ENCODE measurements at regions not wholly inside any gene's neighbourhood (a gene's known extent, or its start where the extent isn't known, plus 50 kb on each side); places are given as distances from the start of the nearest gene placed in this dataset.
A peak's percentile ranks its signal among the peaks of the same experiment; 100 is the strongest.
"Not testable (repeated sequence)": the region's sequence is repeated elsewhere in the genome, so short reads cannot be mapped to it uniquely, and the experiment has no call there.

DNA sequence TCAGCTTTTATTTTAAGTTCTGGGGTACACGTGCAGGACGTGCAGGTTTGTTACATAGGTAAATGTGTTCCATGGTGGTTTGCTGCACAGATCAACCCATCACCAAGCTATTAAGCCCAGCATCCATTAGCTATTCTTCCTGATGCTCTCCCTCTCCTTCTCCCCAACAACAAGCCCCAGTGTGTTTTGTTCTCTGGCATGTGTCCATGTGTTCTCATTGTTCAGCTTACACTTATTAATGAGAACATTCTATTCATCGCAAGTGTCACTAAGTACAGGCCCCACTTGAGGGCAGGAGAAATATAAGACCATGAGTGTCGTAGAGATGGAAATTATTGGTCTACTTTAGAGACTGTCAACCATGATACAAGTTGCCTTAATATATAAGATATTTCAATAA is 615.1 kb downstream of the CDH8 start:
- DNase-seq = no peak

DNA sequence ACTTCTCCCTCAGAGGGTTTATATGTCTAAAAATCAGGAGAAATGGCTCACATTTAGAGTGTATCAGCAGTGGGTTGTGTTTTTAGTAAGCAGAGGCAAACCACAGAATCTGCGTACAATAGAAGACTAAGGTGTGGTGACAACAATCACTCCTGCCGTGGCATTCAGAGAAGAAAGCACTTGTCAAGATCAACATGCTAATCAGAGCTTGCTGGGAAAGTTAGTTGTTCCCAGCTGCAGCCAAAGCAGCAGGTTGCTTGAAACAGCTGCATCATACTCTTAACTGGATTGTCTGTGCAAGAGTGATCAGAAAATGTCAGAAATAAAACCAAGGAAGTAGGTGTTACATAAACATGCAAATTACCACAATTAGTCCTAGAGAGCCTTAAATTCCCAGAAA is 616.4 kb downstream of the CDH8 start:
- no peak for DNase-seq

DNA sequence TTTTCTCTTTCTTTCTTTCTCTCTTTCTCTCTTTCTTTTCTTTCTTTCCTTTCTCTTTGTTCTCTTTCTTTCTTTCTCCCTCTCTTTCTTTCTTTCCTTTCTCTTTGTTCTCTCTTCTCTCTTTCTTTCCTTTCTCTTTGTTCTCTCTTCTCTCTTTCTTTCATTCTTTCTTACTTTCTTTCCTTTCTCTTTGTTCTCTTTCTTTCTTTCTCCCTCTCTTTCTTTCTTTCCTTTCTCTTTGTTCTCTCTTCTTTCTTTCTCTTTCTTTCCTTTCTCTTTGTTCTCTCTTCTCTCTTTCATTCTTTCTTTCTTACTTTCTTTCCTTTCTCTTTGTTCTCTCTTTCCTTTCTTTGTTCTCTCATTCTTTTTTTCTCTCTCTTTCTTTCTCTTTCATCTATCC is 617.4 kb downstream of the CDH8 start:
- DNase-seq = not testable (repeated sequence)

GRCh38 chr16:61415126-61415525 is 621.1 kb downstream of the CDH8 start:
- no peak for DNase-seq

GRCh38 chr16:61413021-61413420 is 623.2 kb downstream of the CDH8 start:
- peak; percentile 58 for DNase-seq

- no peak for DNase-seq
Measured at GRCh38 chr16:61412562-61412961, 623.7 kb downstream of the CDH8 start.

DNA sequence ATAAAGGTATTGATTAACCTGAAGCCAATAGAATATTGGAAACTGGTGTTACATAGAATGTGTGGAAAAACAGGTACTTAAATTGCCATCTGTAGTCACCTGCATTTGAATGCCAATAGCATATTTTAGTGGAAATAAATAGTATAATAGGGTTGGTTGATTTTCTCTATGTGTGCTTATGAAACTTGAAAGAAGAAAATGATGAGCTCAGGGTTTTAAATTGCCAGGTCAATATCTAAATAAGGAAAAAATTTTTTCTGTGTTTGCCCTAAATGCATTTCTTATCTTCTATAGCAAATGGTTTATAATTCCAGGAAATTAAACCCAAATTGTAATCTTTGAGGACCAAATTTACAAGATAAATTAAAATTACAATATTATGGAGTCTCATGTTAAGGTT is 626.6 kb downstream of the CDH8 start:
- DNase-seq = no peak

GRCh38 chr16:61403386-61403785 is 632.9 kb downstream of the CDH8 start:
- DNase-seq = no peak

- no peak for DNase-seq
Measured at GRCh38 chr16:61391896-61392295, 644.3 kb downstream of the CDH8 start.

DNA sequence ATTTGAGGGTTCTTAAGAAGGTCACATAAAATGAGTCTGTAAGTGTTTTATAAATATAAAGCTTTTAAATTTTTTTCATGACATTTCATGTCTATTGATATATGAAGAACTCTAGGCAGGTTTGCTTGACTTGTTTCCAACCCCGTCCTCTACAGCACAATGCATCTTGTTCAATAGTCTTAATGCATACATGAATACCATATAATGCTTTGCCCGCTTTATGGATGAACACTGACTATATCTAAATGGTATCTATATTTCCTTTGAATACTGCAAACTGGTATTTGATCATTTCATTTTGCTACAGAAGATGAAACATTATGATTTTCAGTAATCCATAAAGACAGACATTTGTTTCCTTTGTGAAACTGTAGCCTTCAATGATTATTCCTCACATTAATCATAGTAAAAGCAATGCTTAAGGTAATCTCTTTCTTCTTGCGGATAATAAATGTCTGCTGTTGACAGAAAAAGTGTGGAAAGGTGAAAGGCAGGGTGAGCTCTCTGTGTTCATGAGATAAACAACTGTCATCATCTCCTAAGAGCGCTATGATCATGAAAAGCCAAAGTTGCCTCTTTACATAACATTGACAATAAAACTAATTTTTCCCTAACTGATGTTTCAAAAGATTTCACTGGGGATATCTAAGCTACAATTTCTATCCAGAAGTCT is 645.1 kb downstream of the CDH8 start:
- DNase-seq = no peak

- no peak for DNase-seq
Measured at GRCh38 chr16:61385392-61386071, 650.7 kb downstream of the CDH8 start.

GRCh38 chr16:61382435-61382834 is 653.8 kb downstream of the CDH8 start:
- no peak for DNase-seq

- no peak for DNase-seq
Measured at GRCh38 chr16:61379311-61379710, 656.9 kb downstream of the CDH8 start.

DNA sequence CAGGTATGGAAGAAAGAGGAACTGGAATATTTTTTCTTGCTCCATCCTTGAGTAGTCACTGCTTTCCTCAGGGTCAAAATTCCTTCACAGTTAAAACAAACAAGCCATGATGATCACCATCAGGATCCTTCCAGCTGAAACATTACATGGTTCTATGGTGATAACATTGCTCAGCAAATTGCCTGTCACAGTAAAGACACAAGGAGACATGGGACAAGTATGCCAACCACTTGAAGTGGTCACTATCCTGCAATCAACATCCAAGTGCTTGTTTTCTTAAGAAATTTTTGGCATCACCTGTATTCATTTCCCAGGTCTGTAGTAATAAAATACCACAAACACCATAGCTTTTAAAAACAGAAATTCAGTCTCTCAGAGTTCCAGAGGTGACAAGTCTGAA is 662.2 kb downstream of the CDH8 start:
- DNase-seq = no peak

DNA sequence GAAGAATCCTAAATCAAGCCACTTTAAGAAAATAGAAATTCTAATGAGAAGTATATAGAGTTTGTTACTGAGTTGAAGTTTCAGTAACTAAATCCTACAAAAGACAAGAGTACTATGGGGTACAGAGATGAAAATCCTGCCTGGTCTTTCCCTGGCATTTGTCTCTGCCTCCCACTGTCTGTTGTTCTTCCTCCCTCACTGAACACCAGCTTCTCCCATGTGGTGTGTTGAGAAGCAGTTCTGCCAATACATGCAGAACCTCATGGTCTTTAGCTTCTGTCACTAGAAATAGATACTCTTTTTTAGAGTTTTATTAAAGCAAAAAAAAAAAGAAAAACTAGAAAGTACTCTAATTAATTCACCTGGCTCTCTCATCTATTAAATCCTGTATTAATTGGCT is 664.4 kb downstream of the CDH8 start:
- DNase-seq = no peak

- DNase-seq = no peak
Measured at GRCh38 chr16:61371388-61371787, 664.9 kb downstream of the CDH8 start.

DNA sequence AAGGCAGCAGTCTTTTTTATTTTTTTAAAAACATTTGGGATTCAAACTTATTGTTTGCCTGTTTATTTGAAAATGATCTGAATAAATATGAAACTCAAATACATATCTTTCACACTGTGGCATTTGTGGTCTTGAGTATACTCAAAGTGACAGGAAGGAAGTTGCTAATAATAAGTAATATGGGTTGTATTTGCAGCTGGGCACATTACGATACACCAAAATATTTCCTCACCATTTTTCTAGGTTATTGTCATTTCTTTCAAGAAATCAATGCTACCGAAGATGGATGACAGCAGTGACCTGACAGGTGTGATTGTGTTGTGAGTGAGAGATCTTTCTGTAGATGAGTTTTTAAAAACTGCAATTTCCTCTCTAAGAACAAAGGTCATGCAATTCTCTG is 665.7 kb downstream of the CDH8 start:
- DNase-seq = no peak

GRCh38 chr16:61366006-61366405 is 670.2 kb downstream of the CDH8 start:
- DNase-seq = no peak

- DNase-seq = no peak
Measured at GRCh38 chr16:61364990-61365389, 671.2 kb downstream of the CDH8 start.

DNA sequence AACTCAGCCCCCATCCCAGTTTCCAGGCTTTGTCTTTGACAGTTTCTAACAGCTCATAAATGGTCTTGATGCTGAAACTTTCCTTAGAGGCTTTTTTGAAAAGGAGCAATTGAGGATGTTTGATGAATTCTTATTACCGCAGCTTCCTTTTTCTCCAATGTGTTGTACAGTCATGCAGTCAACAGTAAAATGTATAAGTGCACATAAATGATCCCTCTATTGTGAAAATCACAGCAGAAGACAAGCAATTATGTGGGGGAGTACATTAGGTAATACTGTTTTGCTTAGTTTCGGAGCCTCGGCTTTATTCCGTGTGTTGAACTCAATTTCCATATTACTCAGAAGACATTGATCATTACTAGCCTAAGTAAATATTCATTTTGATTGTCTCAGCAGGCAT is 673.7 kb downstream of the CDH8 start:
- DNase-seq = no peak

DNA sequence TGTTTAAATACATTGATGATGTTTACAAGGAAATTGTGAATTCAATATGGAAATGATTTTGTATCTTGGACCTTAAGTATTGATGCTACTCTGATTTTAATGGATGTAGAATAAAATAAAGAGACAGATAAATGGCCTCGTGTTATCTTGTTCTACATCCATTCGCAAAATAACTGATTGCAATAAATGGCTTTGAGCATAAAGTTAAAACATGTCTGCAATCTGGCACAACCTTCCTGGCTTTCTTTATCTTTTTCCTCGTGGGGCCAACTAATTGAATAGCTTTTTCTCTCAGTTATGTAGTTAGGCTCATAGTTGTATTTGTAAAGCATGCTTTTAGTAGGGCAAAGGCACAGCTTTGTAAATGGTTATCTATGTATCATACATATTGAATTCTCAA is 691.4 kb downstream of the CDH8 start:
- DNase-seq = no peak

GRCh38 chr16:61332461-61332860 is 703.8 kb downstream of the CDH8 start:
- no peak for DNase-seq

DNA sequence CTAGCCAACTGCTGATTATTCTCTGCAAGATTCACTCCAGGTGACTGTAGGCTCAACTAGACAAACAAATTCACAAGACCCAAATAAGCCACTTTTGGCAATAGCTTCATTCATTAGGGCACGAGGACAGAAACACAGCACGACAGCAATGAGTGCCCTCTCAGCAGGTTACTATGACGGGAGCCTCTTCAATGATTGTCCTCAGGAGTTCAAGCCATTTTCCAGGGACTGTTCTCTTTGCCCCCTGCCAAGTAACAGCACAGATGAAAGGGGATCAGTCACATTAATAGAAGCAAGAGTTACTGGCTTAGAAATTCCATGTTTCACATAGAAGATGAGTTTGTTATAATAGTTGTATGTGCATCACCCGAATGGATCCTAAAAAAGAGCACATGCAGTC is 712.2 kb downstream of the CDH8 start:
- DNase-seq = no peak

DNA sequence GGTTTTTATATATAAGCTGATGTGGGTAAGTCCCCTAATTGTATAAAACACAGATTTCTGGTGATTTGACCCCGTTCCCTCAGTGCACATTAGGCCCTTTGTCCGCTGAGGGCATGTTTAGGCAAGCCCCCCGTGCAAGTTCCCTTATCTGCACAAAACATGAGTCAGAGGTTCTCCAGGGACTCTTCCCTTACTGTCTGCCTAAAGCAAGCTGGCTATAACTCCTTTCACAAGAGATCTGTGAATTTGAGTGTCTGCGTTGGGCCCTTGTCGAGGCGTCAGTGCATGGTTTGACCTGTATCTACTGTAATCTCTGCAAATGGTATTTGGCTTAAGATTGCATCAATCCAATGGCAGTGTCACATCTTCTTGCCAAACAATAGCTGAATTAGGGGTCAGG is 712.8 kb downstream of the CDH8 start:
- DNase-seq = peak; percentile 85

DNA sequence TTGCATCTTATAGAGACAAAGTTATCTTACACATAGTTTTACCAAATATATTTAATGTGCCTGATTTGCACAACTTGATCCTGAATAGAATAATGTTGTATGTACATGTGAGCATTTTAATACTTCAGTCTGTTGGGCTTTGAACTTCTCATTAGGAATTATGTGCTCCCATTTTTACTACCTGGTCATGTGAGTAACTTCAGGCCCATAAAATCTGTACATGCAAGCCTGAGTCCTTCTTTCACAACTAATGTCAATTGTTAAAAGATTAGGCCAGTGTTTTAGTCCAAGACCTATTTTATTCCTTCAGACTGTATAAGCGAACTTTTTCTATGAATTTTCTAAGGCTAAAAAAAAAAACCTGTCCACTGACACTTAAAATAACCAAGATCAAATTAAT is 715.4 kb downstream of the CDH8 start:
- no peak for DNase-seq

Measured in islet precursor cell (in vitro differentiated cells).